HG03060 (cell line): ENCODE measurements at regions not wholly inside any gene's neighbourhood (a gene's known extent, or its start where the extent isn't known, plus 50 kb on each side); places are given as distances from the start of the nearest gene placed in this dataset.
"Not testable (repeated sequence)": the region's sequence is repeated elsewhere in the genome, so short reads cannot be mapped to it uniquely, and the experiment has no call there.

Experiments used
- ATAC-seq: cut with Tn5 transposase; IDR thresholded peaks from one replicate; pipeline ENCODE4 v1.9.1; 2021; ENCODE audit warnings: low read depth, moderate number of reproducible peaks; ENCODE audit not compliant: unreplicated experiment

DNA sequence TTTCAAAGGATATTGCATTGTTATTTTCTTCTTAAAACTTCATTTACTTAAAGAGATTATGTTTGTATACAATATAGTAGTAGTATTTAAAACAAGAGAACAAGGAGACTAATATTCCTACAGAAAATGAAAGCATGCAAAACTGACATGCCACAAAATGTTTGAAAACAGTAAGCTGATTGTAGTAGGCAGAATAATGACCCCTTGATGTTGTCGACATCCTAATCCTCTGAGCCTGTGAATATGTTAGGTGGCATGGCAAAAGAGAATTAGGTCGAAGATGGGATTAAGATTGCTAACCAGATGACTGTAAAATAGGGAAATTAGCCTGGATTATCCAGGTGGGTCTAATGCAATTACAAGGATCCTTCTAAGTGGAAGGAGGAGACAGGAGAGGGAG is 522.2 kb upstream of the NR3C2 start:
- ATAC-seq, result no peak

DNA sequence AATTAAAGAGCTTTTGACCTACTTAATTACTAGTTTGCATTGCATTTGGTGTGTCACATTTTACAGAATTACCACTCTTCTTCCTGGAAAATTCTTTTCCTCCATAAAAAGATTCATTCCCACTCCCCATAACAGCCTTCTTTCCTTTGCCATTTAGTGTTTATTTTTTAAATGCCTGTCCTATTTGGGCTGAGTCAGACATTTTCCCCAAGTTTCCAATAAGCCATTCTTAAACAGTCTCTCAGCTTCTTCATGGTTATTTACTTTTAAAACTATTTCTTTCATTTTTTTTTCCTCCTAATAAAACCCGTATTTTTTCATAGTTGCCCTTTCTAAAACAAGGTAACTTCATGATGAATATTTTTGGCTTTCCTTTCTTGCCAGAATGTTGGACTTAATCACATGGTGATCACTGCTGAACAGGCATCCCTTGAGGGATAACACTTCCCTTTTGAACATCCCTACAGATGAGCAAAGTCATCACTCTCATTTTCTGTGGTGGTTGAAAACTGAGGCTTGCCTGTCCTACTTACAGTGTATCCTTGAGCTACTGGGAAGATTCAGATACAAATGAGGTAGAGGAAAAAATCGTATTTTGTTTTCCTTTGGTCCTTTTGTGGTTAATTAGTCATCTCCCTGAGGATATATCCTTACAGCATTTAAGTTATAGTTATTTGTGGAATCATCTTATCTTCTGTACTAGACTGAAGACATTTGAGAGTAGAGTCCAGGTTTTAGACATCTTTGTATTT is 520.5 kb upstream of the NR3C2 start:
- ATAC-seq, result no peak

DNA sequence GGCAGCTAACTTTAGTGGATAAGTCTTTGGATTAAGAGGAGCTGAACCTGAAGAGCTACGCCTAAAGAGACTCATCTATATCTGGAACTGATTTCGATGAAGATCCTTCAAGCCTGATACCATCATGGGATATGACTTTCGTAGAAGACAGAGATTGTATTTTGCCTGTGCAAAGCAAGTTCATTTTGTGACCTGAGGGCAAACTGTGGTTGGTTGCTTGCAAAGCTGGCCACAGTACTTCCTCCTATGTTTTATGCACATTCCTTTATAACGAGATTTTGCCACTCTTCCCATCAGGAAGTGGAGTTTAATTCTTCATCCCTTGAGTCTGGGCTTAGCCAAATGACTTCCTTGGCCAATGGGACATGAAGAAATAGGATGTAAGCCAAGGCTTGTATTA is 519.3 kb upstream of the NR3C2 start:
- no peak for ATAC-seq

DNA sequence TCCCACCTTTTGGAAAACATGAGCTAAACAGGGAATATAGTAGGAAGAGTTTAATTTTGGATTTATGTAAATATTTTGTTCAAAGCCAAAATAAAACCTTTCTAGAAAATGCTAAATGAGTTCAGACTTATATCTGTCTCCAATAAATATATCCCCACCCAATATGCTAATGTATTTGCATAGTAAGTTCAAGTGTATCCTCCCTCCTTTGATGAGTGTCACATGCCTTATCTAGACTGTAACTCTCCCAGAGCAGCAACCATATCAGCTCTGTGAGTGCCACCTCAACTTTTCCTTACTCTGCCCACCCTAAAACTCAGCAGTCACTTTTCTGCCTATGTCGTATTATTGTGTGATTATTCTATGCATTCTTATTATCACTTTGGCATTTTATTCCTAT is 516.1 kb upstream of the NR3C2 start:
- ATAC-seq, result no peak

DNA sequence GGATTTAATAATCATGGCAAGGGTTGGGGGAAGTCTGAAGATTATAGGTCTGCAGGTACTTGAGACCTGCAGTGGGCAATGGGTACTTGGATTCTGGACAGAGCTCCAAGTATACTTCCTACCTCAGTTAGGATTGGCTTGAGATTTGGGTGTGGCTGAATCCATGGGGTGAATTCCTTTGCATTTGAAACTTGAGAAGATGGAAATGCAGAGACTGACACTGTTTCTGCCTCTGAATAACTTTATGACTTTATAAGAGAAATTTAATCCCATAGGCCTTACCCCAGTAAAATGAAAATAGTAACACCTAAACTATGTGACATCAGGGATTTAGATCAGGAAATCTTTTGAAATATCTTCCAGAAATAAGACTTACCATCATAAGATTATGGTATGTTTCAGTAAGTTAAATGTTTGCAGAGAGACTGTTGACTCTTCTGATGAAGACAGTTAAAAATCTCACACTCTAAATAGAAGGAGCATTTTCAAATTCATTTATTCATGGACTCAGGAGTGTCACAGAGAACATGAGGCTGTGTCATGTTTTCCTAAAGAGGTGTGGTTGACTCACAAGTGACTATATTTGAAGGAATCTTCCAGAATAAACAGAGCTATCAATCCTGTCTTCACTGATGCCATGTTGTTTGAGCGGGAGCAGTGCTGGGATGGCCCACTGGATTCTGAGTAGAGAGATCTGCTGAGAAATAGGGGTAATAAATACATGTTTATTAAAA is 513.5 kb upstream of the NR3C2 start:
- ATAC-seq, result no peak

DNA sequence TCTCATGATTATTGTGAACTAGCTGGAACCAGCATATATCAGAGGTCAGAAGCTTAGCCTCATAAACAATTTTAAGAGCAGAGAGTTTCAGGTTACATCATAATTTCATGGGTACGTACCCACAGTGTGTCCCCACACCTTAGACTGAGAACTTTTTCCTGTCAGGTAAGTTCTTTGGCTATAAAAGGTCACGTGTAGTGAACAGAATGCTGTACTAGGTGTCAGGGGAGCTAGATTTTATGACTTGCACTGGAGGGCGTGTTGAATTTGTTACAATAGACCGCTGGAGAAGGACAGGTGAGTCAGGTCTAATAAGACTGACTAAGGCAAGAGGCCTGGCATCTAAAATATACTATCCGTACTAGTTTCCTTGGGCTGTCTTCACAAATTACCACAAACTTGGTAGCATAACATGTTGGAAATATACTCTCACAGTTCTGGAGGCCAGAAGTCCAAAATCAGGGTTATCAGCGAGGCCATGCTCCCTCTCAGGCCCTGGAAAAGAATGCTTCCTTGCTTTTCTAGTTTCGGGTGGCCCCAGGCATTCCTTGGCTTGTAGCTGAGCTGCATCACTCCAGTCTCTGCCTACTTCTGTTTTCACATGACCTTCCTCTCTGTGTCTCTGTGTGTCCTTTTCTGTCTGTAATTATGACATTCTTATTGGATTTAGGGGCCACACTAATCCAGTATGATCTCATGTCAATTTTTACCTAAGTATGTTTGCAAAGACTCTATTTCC is 512.0 kb upstream of the NR3C2 start:
- ATAC-seq, result no peak

DNA sequence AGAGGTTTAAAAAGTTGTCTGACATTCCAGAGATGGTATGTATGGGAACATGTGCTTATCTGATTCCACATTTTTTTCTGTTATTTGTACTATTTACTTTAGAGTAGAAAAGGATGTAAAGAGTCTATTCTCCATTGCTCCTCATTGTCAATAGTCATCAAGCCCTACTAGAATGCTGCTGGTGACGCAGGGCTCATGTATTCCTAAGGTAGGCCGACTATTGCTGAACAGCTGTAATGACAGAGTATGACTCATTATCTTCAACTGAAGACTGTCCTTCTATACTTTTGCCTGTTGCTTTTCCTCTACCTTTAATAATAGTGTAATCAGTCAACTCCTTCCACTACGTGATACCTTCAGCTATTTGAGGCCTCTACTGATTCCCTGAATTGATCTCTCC is 509.1 kb upstream of the NR3C2 start:
- no peak for ATAC-seq

DNA sequence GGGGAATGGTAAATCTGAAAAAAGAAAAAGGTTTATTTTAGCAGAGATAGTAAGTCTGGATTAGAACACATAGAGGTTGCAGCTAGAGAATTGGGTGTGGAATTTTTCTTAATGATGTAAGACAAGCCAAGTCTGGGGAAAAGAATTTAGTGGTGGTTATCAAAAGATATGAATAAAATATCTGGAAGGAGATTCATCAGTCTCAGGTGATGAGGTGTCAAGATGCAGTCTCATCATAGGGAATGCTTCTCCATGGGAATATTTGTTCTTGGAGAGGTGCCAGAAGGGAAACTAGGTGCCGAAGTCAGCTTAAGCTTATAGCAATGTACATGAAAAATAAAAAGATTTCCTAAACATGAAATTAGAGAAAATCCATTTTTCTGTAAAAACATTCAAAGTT is 504.1 kb upstream of the NR3C2 start:
- no peak for ATAC-seq

DNA sequence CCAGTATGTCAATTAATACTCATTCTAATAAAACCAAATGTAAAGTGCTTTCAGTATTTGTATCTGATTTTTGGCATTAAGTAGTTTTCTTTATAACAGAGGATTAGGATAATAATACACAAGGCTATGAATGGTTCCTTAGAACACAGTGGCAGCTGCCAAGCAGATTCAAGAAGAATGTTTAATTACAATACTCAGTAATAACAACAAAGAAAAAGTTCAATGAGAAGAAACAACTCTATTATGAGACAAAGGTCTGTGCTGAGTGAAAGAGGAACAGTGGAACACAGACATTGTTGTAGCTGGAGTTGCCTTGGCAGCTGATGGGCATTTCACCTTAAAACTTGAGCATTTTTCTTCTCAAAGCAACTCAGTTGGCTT is 502.6 kb upstream of the NR3C2 start:
- ATAC-seq, result no peak

DNA sequence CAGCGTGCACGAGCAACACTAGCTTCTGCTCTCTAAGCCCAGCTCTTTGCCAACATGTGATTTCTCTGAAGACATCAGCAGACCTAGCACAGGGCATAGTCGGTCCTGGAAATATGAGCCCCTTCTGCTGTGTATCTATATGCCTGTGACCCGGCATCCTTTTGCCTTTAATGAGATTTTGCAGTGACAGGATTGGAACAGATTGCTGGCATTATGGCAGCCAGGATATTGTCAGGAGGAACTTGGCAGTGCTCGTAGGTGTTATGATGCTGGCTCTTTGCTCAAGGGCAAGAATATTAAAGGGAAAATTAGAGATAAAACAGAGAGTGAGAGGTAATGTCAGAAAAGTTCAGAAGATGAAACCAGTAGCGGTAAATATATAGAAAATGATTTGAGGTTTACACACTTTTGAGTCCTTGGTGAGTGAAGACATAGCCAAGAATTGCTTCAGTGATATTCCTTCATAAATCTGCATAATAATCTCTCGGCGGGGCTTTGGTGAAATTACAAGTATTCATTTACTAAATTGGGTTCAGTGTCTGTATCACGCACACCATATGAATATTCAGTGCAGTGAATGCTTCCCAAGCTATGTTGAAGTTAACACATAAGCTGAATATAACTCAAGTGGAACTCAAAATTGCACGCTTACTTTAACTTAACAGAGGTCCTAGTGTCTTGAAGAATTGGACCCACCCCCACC is 502.1 kb upstream of the NR3C2 start:
- ATAC-seq, result no peak

DNA sequence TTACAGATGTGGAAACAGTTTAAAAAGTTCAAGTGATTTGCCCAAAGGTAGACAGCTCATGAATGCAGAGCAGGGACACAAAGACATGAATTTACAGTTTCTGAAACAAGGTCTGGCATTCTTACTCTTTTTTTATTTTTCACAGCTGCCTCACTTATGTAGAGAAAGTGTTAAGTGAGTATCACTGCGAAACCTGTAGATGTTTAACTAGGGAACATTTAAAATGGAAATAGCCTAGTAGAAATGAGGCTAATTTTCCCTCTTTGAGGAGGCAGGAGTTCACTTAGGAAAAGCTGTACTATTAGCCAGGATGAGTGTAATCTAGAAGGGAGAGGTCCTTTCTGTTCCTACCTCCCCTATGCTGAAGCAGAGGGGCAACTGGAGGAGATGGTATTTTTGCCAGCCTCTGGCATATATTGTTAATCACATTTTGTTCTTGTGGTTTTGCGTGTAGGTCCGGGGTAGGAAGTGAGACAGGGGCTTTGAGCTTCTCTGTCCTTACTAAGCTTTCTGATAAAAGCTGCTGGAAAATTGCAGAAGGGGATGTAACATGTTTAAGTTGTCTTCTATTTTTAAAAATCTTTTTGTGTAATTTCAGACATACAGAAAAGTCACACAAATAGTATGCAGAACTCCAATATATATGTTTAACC is 492.8 kb upstream of the NR3C2 start:
- no peak for ATAC-seq

DNA sequence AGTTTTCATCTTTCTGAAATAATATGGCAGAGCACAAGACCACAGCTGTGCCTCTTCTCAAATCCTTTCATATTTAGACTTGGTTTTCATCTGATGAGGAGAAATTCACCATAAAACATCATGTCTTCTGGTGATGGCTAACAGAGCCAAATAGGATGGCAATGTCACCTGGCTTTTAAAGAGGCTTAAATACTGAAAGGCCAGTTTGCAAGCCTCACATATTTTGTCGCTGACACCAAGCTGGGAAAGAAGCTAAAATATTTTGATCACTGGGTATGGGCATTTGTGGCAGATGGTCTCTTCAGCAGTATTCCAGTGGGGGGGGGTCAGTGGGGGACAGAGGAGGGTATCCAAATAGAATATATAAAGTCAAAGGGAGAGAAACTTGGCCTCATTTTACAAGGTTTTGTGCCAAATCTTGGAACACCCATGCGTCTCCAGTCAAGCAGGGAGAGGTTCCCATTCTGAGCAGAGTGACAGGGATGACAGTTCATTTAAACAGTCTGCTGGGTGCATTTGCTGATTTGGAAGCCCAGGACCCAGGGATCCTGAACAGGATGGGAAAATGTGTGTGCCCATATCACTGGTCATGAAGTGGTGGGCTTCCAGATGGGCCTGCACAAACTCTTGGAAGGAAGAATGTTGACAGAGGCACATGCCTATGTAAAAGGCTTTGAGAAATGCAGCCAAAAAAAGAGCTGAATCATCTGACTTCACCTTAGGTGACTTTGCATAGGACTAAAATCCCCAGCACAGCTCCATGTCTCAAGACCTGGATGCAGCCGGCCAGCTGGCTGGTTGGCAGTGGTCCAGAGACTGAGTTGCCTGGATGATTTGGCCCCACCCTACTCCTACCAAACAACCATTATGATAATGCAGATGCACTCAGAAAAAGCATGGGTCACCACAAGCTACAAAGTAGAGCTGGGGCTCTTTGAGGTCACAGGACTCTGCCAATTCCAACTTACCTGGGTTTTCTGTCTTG is 484.4 kb upstream of the NR3C2 start:
- ATAC-seq, result no peak

DNA sequence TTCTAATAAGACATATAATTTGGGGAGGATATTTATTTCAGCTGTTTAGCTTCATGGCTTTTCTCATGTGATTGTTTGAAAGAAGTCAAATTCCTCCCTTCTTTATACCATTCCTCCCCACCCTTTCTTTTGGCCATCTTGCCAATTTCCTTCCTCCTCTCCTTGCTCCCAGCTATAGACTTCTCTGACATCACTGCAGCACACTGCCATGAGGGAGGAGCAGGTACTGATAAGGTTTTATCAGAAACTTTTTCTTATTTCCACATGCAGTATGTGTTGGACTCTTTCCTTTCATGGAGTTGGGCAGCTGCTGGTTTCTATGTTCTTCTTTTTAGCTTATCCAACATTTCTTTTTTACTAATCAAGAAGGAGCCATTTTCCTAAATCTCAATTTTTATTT is 481.7 kb upstream of the NR3C2 start:
- no peak for ATAC-seq

DNA sequence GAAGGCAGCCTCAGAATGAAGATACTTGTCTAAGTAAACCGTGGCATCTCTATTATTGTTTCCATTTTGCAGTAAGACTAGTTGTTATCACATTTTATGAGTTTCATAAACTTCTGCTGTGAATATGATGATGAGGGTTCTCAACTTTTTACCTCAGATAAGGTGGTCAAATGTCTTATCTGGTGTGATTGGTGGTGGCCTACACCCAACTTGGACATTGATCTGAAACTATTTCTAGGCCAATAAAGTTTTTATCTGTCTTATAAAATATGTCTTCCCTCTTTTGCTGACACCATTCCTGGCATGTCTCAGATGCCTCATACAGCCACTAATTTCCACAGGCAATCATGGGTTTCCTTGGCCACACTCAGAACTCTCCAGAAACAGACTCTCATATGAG is 480.3 kb upstream of the NR3C2 start:
- no peak for ATAC-seq

DNA sequence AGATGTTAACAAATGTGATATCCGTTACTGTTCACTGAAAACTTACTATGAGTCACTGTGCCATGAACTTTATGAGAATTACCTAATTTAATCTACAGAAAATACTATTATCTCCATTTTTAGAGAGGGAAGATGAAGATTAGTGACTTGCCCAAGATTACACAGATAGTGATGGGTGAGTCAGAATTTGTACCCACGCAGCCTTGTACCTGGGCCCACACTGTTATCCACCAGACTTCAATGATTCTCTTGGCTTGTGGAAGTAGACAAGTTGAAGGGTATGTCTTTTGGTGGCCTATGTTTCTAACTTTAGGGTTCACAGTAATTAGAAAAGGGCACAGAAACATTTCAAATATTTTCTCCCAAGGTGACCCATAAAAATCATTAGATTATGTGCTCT is 472.5 kb upstream of the NR3C2 start:
- ATAC-seq, result no peak

DNA sequence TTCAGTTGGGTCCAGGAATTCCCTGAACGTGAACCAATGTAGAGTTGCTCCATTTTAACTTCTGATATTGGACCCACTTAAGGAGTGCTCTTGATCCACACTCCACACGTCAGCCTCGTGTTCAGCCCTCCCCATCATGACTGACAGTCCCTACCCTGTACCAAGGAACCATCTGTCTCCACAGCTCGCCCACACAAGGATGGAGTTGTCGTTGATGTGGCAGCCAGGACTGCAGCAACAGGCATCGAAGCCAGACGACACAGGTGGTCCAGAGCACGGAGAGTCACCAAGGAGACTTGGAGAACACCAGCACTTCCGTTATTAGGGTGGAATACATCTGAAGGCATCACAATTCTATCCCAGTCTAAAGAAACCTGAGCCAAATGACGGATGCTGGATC is 472.1 kb upstream of the NR3C2 start:
- ATAC-seq, result no peak

DNA sequence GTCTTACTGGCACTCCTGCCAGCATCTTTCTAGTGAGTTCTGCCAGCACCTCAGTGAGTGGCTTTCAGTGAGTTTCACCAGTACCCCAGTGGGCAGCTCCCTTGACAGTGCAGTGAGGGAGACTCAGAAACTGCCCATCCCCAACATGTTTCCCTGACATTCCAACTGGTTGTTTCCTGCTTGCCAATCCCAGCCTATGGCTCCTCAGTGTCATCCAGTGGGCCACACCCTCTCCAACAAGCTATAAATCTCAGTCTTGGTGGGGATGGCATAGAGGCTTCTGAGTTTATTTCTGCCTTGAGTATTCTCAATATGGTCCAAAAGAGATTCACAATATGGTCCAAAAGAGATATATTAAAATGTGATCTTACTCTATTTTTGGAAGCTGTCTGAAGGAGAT is 461.2 kb upstream of the NR3C2 start:
- ATAC-seq, result no peak

DNA sequence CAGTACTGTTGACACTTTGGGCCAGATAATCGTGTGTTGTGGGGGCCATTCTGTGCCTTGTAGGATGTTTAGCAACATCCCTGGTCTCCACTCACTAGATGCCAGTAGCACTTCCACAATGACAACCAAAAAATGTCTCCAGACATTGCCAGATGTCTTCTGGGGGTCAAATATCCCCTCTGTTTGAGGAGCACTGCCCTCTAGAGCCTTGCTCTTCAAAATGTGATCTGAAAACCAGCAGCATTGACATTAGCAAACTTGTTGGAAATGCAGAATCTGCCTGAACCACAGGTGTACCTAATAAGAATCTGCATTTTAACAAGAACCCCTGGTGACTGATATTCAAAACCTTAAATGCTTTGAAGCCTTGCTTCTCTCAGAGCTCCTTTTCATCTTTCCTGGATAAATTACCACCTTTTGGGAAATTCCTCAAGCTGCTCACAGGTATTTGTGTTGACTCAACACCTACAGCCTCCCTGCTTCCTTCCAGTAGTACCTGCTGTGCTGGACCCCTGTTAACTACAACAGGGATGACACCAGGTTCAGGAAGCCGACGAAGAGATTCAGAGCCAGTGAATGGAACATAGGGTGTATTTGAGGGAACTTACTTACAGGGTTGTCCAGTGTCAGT is 459.0 kb upstream of the NR3C2 start:
- no peak for ATAC-seq

DNA sequence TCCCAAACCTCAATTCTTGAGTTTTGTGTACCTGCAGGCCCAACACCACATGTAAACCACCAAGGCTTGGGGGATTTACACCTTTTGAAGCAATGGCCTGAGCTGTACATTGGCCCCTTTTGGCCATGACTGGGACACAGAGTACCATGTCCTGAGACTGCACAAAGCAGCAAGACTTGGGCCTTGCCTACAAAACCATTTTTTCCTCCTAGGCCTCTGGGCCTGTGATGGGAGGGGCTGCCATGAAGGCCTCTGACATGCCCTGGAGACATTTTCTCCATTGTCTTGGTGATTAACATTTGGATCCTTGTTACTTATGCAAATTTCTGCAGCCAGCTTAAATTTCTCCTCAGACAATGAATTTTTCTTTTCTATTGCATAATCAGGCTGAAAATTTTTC is 455.9 kb upstream of the NR3C2 start:
- not testable (repeated sequence) for ATAC-seq
